Naive thymus-derived CD8-positive, alpha-beta T cell (primary cell): ENCODE measurements at regions not wholly inside any gene's neighbourhood (a gene's known extent, or its start where the extent isn't known, plus 50 kb on each side); places are given as distances from the start of the nearest gene placed in this dataset.
"Not testable (repeated sequence)": the region's sequence is repeated elsewhere in the genome, so short reads cannot be mapped to it uniquely, and the experiment has no call there.

Source experiments
- ATAC-seq, 2 donors: fragments of 150-1000 bp; cut with Tn5 transposase in 1 of 2; sonication (Bioruptor Pico), chemical (Tn5 transposase) in 1 of 2; 1 replicate in 1 of 2; 2 replicates in 1 of 2; pipeline ENCODE4 v1.10.0; 2021; ENCODE audit warnings: mild to moderate bottlenecking in 2 of 2, moderate library complexity in 2 of 2
- POLR2A ChIA-PET: fragments of 350-600 bp; sonication (Branson Sonifier 250); formaldehyde crosslinking; loops from one replicate; lab custom pipeline; 2021; ENCODE audit warnings: antibody characterized with exemption; lab: Charles Lee
- DNase-seq, 10 donors: peaks; one replicate each; pipeline versions ENCODE4 v3.0.0 to v3.0.0-alpha.2; 2020 to 2022
- H3K27ac Mint-ChIP-seq, 10 donors: one replicate each; pipeline ENCODE4 v1.8.0; 2020 to 2022; ENCODE audit warnings: mild to moderate bottlenecking in 10 of 10, mixed read lengths in 10 of 10, moderate library complexity in 4 of 10, inconsistent platforms in 1 of 10
- H3K27me3 Mint-ChIP-seq, 5 donors: one replicate each; pipeline ENCODE4 v1.8.0; 2021 to 2022; ENCODE audit warnings: mixed read lengths in 5 of 5
- H3K36me3 Mint-ChIP-seq, 3 donors: one replicate each; pipeline ENCODE4 v1.8.0; 2020 to 2022; ENCODE audit warnings: mixed read lengths in 3 of 3, mild to moderate bottlenecking in 2 of 3, inconsistent platforms in 1 of 3
- H3K4me1 Mint-ChIP-seq, 4 donors: one replicate each; pipeline ENCODE4 v1.8.0; 2021 to 2022; ENCODE audit warnings: mixed read lengths in 4 of 4
- H3K4me3 Mint-ChIP-seq, 10 donors: one replicate each; pipeline ENCODE4 v1.8.0; 2020 to 2022; ENCODE audit warnings: mild to moderate bottlenecking in 10 of 10, mixed read lengths in 10 of 10, moderate library complexity in 6 of 10, inconsistent platforms in 1 of 10
- H3K9me3 Mint-ChIP-seq, 9 donors: one replicate each; pipeline ENCODE4 v1.8.0; 2020 to 2022; ENCODE audit warnings: mixed read lengths in 9 of 9, mild to moderate bottlenecking in 3 of 9, inconsistent platforms in 1 of 9, moderate library complexity in 1 of 9

- H3K27ac Mint-ChIP-seq = no peak overlapping the region
- H3K27me3 Mint-ChIP-seq = peaks cover 0 to 2% (median 0%) of the 10 kb centered on the region in 5 donors
- peaks cover 0 to 1% (median 0%) of the 10 kb centered on the region in 4 donors for H3K4me1 Mint-ChIP-seq
- peaks cover 0 to 30% (median 0%) of the 10 kb centered on the region in 3 donors for H3K36me3 Mint-ChIP-seq
- POLR2A ChIA-PET = no interaction called here
- H3K9me3 Mint-ChIP-seq = peaks cover 0 to 41% (median 18%) of the 10 kb centered on the region in 9 donors
- no peak for ATAC-seq
- DNase-seq = no peak
- H3K4me3 Mint-ChIP-seq = no peak overlapping the region
These were observed 53.5 kb upstream of the NDUFV2 start for GRCh38 chr18:9048808-9049494.

- Mint-ChIP-seq H3K4me1 (peaks cover 0 to 1% (median 0%) of the 10 kb centered on the region in 4 donors), H3K36me3 (peaks cover 0 to 30% (median 0%) of the 10 kb centered on the region in 3 donors), H3K27ac (no peak overlapping the region), H3K4me3 (no peak overlapping the region), H3K27me3 (peaks cover 0 to 2% (median 0%) of the 10 kb centered on the region in 5 donors), H3K9me3 (peaks cover 0 to 41% (median 18%) of the 10 kb centered on the region in 9 donors)
- DNase-seq (no peak), ATAC-seq (no peak)
- POLR2A ChIA-PET = no interaction called here
These were observed 53.0 kb upstream of the NDUFV2 start for GRCh38 chr18:9049495-9049809.

GRCh38 chr18:9050628-9051284 is 51.7 kb upstream of the NDUFV2 start:
- H3K36me3 Mint-ChIP-seq = peaks cover 0 to 30% (median 0%) of the 10 kb centered on the region in 3 donors
- H3K27ac Mint-ChIP-seq, H3K4me3 Mint-ChIP-seq, ATAC-seq, H3K4me1 Mint-ChIP-seq, POLR2A ChIA-PET, H3K27me3 Mint-ChIP-seq, DNase-seq: not testable (repeated sequence)
- peaks cover 0 to 41% (median 16%) of the 10 kb centered on the region in 9 donors for H3K9me3 Mint-ChIP-seq
